Type B pancreatic cell (in vitro differentiated cells): ENCODE measurements at regions not wholly inside any gene's neighbourhood (a gene's known extent, or its start where the extent isn't known, plus 50 kb on each side); places are given as distances from the start of the nearest gene placed in this dataset.

Experiments used
- DNase-seq: peaks from one replicate; pipeline ENCODE4 v3.0.0; 2021; ENCODE audit warnings: mixed read lengths; ENCODE audit not compliant: unreplicated experiment; ENCODE audit errors: extremely low spot score
- H3K27ac Mint-ChIP-seq: 2 replicates; pipeline ENCODE4 v1.8.0; 2021; ENCODE audit warnings: mild to moderate bottlenecking, mixed read lengths
- H3K27me3 Mint-ChIP-seq: 2 replicates; pipeline ENCODE4 v1.8.0; 2021; ENCODE audit warnings: mixed read lengths
- H3K36me3 Mint-ChIP-seq: 2 replicates; pipeline ENCODE4 v1.8.0; 2021; ENCODE audit warnings: mixed read lengths
- H3K4me1 Mint-ChIP-seq: one replicate; pipeline ENCODE4 v1.8.0; 2021; ENCODE audit warnings: mixed read lengths; ENCODE audit not compliant: unreplicated experiment
- H3K4me3 Mint-ChIP-seq: 2 replicates; pipeline ENCODE4 v1.8.0; 2021; ENCODE audit warnings: mild to moderate bottlenecking, mixed read lengths
- H3K9me3 Mint-ChIP-seq: 2 replicates; pipeline ENCODE4 v1.8.0; 2021; ENCODE audit warnings: mixed read lengths
- TF ChIP-seq, protein P1 (sequence below): fragments of 200-600 bp; sonication (generic); conservative IDR thresholded peaks from 2 replicates; pipeline ENCODE4 v1.5.0; 2021; ENCODE audit warnings: antibody characterized with exemption, mild to moderate bottlenecking

DNA sequence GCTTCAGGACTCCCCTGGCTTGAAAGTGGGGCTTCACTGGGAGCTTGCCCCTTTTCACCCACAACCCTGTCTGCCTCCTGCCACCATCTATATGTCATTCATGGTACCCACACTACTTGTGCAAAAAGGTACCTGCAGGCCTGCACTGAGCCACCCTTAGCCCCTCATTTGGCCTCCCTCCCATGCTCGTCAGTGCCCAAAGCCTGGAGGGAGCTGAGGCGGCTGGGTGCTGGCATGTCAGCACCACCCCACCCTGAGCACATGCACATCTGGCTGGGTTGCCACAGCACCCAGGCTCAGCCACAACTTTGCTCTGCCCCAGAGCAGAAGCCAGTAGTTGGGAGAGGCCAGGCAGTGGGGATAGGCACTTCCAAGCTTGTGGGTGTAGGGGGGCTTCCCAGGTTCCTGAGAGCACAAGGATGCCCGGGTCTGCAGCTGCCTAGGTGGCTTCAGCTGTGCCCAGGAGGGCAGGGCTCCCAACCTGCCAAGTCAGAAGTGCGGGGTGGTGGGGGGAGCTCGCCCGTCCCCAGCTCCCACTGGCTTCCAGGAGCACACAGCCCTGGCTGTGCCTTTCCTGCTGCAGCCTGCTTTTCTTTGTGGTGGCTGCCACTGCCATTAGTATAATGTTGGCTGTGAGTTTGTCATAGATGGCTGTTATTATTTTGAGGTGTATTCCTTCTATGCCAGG lies 1054.6 kb upstream of the EPHA6 start:
- DNase-seq, result no peak
- Mint-ChIP-seq H3K9me3 (no peaks in the 10 kb centered on the region), H3K36me3 (no peaks in the 10 kb centered on the region), H3K4me3 (no peak overlapping the region), H3K27ac (no peak overlapping the region), H3K4me1 (no peaks in the 10 kb centered on the region), H3K27me3 (no peaks in the 10 kb centered on the region)
- TF ChIP-seq, protein P1, sequence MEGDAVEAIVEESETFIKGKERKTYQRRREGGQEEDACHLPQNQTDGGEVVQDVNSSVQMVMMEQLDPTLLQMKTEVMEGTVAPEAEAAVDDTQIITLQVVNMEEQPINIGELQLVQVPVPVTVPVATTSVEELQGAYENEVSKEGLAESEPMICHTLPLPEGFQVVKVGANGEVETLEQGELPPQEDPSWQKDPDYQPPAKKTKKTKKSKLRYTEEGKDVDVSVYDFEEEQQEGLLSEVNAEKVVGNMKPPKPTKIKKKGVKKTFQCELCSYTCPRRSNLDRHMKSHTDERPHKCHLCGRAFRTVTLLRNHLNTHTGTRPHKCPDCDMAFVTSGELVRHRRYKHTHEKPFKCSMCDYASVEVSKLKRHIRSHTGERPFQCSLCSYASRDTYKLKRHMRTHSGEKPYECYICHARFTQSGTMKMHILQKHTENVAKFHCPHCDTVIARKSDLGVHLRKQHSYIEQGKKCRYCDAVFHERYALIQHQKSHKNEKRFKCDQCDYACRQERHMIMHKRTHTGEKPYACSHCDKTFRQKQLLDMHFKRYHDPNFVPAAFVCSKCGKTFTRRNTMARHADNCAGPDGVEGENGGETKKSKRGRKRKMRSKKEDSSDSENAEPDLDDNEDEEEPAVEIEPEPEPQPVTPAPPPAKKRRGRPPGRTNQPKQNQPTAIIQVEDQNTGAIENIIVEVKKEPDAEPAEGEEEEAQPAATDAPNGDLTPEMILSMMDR, result no peak

DNA sequence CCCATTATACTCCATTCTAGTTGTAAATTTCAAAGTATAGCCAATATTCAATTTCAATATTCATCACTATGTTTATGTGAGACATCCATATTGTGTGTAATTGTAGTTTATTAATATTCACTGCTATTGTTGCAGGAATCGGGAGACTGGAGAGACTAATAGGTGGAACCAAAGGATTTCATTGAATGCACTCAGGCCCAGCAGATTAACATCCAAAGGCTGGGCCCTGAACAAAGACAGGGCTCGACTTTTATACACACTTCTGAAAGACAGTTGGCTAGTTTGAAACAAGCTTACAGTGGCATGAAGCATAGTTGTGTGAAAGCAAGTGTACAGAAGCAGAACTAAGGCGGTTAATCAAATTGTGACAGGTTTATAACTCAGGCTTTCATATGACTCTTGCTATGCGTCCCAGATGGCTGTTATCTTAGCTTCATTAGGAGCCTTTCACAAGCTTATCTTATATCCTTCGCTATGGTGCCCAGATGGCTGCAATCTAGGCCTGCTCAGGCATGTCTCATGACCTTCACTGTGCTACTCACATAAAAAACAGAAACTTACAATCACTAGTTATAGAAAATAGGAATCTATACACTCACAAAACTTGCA lies 1038.8 kb upstream of the EPHA6 start:
- no peaks in the 10 kb centered on the region for H3K4me1 Mint-ChIP-seq
- no peaks in the 10 kb centered on the region for H3K9me3 Mint-ChIP-seq
- TF ChIP-seq, protein P1, result no peak
- no peaks in the 10 kb centered on the region for H3K36me3 Mint-ChIP-seq
- no peaks in the 10 kb centered on the region for H3K27me3 Mint-ChIP-seq
- no peak overlapping the region for H3K4me3 Mint-ChIP-seq
- DNase-seq, result no peak
- H3K27ac Mint-ChIP-seq, result no peak overlapping the region

DNA sequence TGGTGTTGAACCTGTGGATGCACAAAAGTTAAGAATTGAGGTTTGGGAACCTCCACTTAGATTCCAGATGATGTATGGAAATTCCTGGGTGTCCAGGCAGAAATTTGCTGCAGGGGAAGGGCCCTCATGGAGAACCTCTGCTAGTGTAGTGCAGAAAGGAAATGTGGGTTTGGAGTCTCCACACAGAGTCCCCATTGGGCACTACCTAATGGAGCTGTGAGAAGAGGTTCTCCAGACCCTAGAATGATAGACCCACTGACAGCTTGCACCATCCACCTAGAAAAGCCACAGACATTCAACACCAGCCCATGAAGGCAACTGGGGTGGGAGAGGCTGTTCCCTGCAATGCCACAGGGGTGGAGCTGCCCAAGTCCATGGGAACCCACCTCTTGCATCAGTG lies 1032.8 kb upstream of the EPHA6 start:
- no peaks in the 10 kb centered on the region for H3K4me1 Mint-ChIP-seq
- H3K4me3 Mint-ChIP-seq, result no peak overlapping the region
- TF ChIP-seq, protein P1, result no peak
- no peaks in the 10 kb centered on the region for H3K27me3 Mint-ChIP-seq
- H3K36me3 Mint-ChIP-seq, result no peaks in the 10 kb centered on the region
- no peaks in the 10 kb centered on the region for H3K9me3 Mint-ChIP-seq
- no peak overlapping the region for H3K27ac Mint-ChIP-seq
- DNase-seq, result no peak

DNA sequence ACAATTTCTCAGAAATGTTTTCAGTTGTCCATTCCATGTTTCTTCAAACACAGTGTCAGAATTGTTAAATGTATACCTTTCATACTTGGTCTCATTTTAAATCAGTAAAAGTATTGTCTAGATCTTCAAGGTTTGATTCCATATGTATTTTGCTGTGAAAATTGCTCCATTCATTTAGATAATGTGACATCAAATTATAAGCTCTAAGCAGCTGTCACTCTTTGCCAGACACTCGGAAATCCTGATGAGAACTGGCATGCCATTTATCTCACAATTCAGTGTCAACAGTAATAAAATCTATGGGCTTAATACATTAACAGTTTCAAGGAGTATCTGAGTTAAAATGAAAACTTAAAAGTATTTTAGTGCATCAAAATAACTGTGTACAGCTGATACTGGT lies 1025.3 kb upstream of the EPHA6 start:
- Mint-ChIP-seq H3K4me3 (no peak overlapping the region), H3K36me3 (no peaks in the 10 kb centered on the region)

DNA sequence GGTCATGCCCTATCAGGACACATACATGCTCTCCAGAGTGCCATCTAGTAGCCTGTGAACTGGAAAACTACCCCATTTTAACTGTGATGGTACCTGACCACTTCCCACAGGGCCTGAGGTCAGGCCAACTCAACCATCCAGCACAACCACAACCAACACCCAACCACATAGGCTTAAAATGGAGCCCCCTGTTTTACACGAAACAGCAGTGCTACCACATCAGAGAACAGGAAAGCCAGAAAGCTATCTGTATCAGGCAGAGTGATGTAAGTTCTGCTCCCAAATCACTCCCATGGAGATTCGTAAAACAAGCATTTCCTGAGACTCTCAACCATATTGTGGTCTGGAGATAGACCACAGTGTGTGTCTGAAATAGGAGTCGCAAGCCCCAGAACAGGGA lies 1017.3 kb upstream of the EPHA6 start:
- no peak overlapping the region for H3K27ac Mint-ChIP-seq
- no peaks in the 10 kb centered on the region for H3K27me3 Mint-ChIP-seq
- DNase-seq, result no peak
- no peak overlapping the region for H3K4me3 Mint-ChIP-seq
- TF ChIP-seq, protein P1, result no peak
- no peaks in the 10 kb centered on the region for H3K9me3 Mint-ChIP-seq
- H3K4me1 Mint-ChIP-seq, result no peaks in the 10 kb centered on the region
- no peaks in the 10 kb centered on the region for H3K36me3 Mint-ChIP-seq

More for the DNA sequence above, 1025.3 kb upstream of the EPHA6 start:
- Mint-ChIP-seq H3K27ac (no peak overlapping the region), H3K27me3 (no peaks in the 10 kb centered on the region), H3K9me3 (no peaks in the 10 kb centered on the region), H3K4me1 (no peaks in the 10 kb centered on the region)
- TF ChIP-seq, protein P1, result no peak
- no peak for DNase-seq
